HG03025 (cell line): ENCODE measurements at regions not wholly inside any gene's neighbourhood (a gene's known extent, or its start where the extent isn't known, plus 50 kb on each side); places are given as distances from the start of the nearest gene placed in this dataset.

Experiments used
- ATAC-seq: cut with Tn5 transposase; IDR thresholded peaks from one replicate; pipeline ENCODE4 v1.9.1; 2021; ENCODE audit warnings: mild to moderate bottlenecking, moderate library complexity; ENCODE audit not compliant: unreplicated experiment, low FRiP score

DNA sequence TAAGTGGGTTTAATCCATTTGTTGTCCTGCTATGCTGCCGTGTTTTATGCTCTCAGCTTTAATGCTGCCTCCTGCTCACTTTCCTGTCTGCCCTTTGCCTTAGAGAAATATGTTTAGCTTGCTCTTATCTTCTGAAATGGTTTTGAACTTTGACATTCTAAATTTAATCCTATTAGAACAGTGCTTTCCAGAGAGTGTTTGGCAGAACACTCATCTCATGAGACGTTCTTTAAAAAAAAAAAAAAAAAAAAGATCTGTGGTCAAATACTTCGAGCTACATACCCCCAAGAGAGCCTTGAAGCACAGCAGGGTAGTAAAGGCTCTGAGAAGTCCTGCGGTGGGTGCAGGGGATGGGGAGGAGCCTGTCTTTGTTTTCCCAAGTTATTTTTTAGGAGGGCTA lies 161.3 kb downstream of the SPP2 start:
- ATAC-seq, result no peak

DNA sequence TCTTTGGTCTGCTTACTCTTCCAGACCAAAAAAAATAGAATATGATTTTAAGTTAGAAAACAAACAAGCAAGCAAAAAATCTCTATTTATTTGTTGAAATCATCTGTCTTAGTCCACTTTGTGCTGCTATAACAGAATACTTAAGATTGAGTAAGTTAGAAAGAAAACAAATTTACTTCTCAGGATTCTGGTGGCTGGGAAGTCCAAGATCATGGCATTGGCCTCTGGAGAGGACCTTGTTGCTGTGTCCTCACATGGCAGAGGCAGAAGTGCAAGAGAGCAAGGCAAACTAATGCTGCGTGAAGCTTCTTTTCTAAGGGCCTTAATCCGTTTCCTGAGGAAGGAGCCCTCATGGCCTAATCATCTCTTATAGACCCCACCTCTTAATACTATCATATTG lies 156.2 kb downstream of the SPP2 start:
- no peak for ATAC-seq

DNA sequence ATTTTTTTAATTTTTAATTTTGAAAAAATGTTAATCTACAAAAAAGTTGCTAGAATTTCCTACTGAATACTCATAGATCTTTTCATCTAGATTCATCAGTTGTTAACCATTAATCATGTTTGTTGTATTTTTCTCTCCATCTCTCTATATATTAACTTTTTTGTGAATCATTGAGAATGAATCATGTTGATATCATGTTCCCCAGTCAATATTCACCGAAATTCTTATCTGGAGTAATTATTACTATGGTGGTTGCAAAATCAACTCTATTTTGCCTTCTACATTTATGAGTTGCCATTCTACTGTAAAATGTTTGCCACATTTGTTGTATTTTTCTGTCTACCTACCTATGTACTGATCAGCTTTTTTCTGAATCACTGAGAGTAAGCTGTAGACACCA lies 154.0 kb downstream of the SPP2 start:
- no peak for ATAC-seq

DNA sequence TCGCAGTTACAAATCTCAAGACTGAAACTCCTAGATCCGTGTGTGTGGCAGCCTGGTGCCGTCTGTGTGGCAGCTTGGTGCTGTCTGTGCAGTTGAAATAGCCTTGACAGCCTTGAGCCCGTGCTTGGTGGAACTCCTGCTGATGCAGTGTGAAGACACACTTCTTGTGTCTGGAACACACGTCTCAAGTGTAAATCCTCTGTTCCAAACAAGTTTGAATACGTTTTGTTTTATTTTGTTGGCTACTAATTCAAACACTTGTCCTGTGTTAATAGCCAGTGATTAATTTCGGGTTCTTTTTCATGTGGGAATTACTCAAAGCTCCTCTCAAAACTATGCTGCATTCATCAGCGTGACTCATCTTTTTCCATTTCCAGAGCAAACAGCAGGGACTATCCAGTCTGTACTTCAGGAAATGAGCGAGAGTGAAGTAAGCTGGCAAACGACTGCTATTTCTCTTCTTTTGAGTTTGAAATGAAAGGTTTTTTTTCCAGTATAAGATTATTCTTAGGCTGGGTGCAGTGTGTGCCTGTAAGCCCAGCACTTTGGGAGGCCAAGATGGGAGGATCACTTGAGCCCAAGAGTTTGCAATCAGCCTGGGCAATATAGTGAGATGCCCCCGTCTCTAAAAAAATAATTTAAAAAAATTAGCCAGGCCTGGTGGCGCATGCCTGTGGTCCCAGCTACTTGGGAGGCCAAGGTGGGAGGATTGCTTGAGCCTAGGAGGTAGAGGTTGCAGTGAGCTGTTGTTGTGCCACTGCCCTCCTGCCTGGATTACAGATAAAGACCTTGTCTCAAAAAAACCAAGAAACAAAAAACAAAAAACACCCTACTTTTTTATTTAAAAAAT lies 152.9 kb downstream of the SPP2 start:
- no peak for ATAC-seq

DNA sequence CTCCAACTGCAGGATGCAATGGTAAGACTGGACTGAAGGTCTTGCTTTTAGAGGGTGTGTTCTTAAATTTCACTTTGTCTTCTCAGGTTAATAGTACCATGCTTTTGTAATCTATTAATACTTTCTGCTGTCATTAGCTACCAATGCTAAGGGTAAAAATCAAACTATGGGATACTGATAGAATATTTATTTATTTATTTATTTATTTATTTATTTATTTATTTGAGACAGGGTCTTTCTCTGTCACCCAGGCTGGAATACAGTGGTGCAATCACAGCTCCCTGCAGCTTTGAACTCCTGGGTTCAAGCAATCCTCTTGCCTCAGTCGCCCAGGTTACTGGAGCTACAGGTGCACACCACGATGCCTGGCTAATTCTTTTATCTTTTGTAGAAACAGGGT lies 152.1 kb downstream of the SPP2 start:
- no peak for ATAC-seq

DNA sequence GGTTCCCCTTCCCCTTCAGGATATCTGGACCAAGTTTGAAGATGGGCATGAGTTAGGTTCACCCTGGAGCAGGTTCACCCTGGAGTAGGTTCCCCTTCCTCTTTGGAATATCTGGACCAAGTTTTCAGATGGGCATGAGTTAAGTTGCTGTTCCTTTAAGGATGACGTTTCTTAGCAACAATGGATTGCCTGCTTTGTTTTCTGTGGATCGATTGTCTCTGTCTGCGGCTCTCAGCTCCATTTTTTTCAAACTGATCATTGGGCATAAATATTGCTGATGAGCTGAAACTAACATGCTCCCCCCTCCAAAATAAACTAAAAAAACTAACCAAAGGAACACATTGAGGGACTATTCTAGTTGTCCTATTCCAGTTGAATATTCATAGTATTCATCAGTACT lies 149.5 kb downstream of the SPP2 start:
- ATAC-seq, result no peak

DNA sequence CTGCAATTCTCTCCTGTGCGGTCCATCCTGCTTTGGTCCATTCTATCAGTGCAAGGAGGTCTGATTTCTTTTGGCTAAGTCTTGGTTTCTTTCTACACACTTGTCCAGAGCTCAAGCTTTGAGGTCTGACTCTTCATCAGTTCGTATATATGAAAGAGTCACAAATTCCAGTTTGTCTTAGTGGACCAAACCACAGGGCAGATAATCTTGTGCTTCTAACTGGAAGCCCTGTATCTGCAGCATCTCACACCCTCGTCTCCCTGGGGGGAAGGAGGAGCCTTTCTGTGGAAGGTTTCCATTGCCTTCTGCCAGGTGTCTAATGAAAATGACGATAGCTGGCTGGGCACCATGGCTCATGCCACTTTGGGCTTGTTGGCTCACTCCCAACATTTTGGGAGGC lies 148.5 kb downstream of the SPP2 start:
- no peak for ATAC-seq

DNA sequence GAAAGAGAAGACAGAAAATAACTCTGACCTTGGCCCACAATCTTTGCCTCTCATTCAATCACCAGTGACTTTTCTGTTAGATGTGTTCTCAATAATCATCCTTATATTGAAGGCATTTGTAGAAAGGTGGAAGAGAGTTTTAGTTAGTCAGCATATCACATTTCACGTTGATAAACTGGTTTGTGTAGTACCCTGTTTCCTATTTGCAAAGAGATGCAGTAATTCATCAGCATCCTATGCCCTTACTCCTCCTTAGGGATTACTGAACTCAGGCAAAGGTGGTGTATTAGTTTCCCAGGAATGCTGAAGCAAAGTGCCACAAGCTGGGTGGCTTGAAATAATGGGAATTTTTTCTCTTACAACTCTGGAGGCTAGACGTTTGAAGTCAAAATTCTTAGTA lies 145.0 kb downstream of the SPP2 start:
- no peak for ATAC-seq

DNA sequence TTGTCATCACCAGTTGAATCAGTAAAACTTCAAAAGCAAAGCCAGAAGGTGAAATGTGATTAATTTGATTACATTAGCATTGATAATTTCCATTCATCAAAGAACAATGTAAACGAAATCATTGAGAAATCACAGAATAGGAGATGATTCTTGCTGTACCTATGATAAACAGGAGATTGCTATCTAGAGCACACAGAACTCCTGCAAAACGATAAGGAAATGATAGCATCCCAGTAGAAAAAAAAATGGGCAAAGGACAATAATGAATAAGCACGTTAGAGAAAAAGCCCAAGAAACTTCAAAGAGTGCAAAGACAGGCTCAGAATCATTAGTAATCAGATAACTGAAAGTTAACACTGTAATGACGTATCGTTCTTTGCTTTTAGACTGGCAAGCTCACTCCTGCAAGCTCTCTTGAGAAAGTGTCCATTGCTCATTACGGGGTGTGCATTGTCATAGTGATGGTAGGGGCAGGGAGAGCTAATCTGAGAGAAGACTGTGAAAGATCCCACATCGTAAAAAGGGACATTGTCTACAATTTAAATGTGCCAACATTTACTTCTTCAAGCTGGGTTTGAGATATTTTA lies 143.6 kb downstream of the SPP2 start:
- no peak for ATAC-seq

DNA sequence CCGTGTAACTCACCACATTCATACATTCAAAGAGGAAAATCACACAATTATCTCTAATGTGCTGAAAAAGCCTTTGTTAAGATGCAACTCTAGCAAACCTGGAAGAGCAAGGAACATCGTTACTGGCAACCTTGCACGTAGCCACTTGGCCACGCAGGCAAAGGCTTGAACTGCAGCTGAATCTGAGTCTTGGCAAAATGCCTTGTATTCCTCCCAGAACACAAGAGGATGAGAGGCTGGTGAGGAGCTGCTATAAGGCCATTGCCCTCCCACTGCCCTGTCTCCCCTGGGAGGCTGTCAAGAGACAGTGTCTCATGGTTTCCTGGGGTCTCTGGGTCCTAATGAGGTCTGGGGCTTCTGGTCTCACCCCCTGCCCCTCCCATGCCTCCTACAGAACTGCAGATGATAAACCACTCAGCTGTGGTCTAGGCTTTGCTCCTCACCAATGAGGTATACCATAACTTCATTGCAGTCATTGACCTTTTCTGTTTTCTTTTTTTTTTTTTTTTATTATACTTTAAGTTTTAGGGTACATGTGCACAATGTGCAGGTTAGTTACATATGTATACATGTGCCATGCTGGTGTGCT lies 141.4 kb downstream of the SPP2 start:
- no peak for ATAC-seq

DNA sequence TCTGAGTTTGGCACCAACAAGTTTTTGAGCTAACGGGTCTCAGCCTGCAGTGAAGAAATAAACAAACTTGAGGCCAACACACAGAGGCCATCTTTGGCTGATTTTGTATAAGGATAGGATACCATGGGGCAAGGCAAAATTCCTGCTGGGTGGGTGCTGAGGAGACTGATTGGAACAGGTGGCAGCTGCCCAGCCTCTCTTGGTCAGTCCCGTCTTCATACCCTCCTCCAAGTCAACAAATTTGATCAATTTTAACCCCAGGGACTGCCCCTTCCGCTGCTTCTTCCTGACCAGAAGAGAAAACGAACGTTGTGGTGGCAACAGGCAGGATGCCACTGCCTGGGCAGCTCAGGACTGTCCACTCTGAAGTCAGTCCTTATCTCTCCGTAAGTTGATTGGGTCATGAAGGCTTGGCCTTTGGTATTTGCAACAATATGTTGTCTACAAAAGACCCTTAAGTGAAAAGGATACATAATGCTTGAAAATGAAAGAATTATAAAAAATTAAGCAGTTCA lies 139.3 kb downstream of the SPP2 start:
- ATAC-seq, result no peak

DNA sequence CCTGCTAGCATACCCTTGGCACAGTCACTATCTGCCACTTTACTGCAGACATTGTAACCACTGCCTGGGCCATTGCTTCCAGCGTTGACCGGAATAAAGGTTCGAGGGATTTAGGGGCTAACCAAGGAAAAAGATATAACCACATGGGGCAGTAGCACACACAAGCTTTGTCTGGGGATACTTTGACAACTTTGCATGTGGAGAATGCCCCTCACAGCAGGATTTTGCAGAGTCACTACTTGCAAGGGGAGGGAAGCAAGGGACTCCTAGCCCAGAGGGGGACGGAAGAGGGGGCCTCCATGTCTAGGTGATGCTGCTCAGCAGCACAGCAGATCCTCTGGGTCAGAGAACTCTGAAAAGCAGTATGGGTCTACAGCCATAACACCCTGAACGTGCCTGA lies 138.7 kb downstream of the SPP2 start:
- no peak for ATAC-seq

DNA sequence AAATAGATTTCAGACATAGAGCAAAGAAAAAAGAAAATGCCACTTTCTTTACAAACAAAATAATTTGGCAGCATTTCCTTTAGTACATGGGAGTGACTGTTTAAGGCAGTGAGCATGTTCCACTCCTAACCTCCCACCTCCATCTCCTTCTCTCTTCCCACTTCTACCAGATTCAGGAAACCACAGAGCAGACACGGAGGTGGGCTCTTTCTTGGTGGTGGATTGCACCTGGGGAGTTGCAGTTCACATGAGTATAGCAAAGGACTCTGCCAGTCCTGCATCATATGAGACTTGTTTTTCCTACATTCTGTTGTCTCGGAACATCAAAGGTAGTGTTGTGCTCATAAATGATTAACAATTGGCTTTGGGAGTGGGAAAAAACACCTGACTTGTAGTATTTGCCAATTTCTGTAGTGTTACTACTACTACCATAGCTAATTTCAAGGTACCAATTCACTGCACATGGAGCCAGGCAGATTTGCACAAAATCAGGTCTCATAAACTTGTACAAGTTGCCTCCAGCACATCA lies 137.2 kb downstream of the SPP2 start:
- no peak for ATAC-seq

DNA sequence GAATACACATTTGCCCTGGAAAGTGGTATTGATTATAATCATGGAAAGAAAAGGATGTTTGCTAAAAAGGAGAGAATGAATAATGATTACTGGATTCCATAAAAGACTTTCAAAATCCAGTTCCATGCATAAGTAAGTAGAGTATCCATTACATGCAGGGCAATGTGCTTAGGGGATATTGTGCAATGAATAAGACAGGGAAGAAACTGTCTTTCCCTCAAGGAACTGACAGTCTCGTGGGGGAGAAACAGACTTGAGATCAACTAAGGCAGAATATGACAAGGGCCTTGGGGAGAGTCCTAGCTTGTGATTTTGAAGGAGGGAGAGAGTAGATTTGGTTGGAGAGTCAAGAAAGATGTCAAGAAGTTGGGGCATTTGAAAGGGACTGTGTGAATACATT lies 130.6 kb downstream of the SPP2 start:
- ATAC-seq, result no peak

DNA sequence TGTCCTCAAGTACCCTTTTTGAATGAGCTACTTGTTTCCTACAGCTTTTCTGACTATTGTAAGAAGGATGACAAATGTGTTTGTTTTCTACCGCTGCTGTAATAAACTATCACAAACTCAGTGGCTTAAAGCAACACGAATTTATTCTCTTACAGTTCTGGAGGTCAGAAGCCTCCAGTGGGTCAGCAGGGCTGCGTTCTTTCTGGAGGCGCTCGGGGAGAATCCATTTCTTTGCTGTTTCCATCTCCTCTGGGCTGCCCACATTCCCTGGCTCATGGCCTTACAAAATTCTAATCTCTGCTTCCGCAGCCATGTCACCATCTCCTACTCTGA lies 128.5 kb downstream of the SPP2 start:
- no peak for ATAC-seq

DNA sequence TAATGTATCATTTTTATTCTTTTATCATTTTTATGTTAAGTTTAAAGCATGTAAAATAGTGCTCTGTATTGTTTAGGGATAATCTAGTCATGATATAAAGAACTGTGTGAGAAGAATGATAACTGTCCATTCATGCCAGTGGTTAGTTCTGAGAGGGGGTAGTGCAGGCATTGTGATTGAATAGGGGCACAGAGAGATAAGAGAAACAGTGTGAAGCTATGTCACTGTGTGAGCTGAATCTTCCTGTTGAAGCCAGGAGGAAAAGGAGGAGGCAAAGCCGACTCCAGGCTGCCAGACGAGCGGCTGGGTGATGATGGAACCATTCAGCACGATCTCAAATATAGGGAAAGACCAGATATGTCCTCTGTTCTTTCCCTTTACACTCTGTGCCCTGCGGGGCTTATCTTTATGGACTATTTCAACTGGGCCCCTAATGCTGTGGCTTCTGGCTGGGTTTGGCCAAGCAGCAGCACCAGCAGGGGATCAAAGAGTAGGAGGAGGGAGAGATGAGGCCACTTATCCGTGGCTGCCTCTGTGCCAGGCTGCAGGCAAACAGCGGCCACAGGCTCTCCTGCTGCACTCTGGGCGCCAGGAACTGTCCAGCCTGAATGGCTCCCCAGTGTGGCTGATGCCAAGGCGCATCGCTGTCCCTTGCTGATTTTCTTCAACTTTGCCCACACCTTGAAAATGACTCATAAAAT lies 128.0 kb downstream of the SPP2 start:
- no peak for ATAC-seq

DNA sequence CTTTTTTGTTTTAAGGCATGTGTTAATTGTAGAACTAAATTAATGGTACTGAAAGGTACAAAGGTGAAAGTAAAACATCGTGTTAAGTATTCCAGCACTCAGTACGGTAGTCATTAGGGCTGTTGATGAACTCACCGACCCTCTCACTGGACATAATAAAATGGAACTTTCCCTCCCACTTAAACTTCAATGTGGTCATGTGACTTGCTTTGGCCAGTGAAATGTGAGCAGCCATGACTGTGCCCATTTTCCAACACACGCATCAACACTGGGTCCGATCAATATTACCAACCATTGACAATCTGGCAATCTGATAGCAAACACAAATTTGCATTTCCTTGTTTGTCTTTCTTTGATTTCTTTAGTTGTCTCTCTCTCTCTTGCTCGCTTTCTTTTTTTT lies 125.1 kb downstream of the SPP2 start:
- ATAC-seq, result no peak

DNA sequence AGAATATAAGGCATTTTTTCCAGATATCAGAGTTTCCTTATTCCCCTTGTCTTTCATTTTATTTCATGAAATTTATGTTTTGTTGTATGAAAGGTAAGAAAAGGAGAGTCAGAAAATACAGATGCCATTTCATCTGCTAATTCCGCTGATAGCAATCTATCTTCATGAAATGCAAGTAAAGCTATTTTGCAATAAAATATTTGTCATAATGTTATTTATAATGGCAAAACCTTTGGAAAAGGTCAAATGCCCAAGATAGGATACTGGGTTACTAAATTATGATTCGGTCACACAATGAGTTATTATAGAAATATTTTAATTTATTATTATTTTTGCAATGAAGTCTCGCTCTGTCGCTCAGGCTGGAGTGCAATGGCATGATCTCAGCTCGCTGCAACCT lies 124.2 kb downstream of the SPP2 start:
- ATAC-seq, result no peak

DNA sequence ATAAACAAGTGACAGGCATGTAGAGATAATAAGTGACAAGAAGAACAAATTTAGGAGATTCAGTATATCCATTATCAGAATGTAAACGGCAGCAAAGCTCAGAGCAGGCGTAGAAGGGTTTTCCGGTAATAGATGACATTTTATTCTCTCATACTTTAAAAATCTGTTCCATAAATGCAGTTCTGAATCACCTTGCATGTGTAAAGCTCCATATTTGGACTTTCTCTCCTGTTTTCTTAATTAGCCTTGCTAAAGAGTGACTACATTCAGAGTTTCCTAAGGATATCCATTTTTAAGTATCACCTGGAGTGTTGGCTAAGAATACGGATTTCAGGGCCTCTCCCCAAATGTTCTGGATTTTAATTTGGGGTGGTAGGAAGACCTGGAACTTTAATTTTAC lies 122.0 kb downstream of the SPP2 start:
- ATAC-seq, result no peak

DNA sequence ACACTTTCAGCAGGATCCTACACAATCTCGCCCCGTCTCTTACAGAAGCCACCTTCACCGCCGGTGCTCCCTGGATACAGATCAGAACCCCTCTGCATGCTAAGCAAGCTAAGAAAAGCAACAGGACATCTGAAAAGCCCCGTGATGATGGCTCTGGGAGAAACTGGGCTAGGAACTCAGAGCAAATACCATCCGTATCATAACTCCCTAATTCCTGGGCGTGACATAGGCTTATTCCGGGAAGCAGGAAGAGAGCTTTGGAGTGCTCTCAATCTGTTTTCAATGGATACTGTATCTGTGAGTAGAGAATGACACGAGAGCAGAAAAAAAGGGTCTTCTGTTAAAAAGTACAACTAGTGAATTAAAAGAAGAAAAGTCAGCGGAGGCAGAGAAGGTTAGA lies 121.6 kb downstream of the SPP2 start:
- ATAC-seq, result no peak

DNA sequence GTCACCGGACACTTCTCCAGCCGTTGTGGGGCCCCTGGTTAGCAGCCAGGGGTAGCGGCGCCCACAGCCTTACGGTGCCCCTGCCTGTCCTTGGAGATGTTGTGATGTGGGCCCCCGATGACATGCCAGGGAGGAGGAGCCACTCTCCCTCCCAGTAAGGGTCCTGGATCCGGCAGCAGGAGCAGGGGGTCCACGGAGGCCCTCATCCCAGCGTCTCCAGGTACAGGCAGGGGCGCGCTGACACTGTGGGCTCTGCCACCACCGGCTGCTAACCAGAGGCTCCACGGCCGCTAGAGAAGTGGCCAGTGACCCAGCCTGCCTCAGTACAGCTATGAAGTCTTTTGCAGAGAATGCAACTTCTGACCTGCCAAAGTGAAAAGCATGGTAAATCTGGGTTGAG lies 121.2 kb downstream of the SPP2 start:
- no peak for ATAC-seq
